HUES6 (cell line): ENCODE measurements at regions not wholly inside any gene's neighbourhood (a gene's known extent, or its start where the extent isn't known, plus 50 kb on each side); places are given as distances from the start of the nearest gene placed in this dataset.
A peak's percentile ranks its signal among the peaks of the same experiment; 100 is the strongest.
"Not testable (repeated sequence)": the region's sequence is repeated elsewhere in the genome, so short reads cannot be mapped to it uniquely, and the experiment has no call there.

Source experiments
- H3K27ac ChIP-seq: 2 replicates; pipeline ENCODE4 v1.7.0; 2013; ENCODE audit warnings: low read depth, mild to moderate bottlenecking, low read length, inconsistent platforms
- H3K27me3 ChIP-seq: 2 replicates; pipeline ENCODE4 v1.6.1; 2013; ENCODE audit warnings: low read length; ENCODE audit not compliant: control insufficient read depth, insufficient read depth
- H3K36me3 ChIP-seq: 2 replicates; pipeline ENCODE4 v1.6.1; 2013; ENCODE audit warnings: low read length; ENCODE audit not compliant: control insufficient read depth, insufficient read depth
- H3K4me1 ChIP-seq: 2 replicates; pipeline ENCODE4 v1.6.1; 2013; ENCODE audit warnings: low read length; ENCODE audit not compliant: control insufficient read depth, insufficient read depth
- H3K4me3 ChIP-seq: 2 replicates; pipeline ENCODE4 v1.5.1; 2013; ENCODE audit warnings: low read depth, low read length
- H3K9ac ChIP-seq: one replicate; pipeline ENCODE4 v1.6.1; 2013; ENCODE audit warnings: mild to moderate bottlenecking, low read length
- H3K9me3 ChIP-seq: 2 replicates; pipeline ENCODE4 v1.6.1; 2013; ENCODE audit warnings: low read depth, low read length; ENCODE audit not compliant: control insufficient read depth, insufficient read depth

- H3K27ac ChIP-seq = peak overlapping the region; percentile 32; the same call in 1 of the 2 replicates
- H3K9me3 ChIP-seq, H3K36me3 ChIP-seq, H3K4me3 ChIP-seq, H3K9ac ChIP-seq, H3K27me3 ChIP-seq: not testable (repeated sequence)
- H3K4me1 ChIP-seq = peaks cover 52% of the 10 kb centered on the region
These were observed 138.6 kb downstream of the SOX4 start for GRCh38 chr6:21732032-21732730.

GRCh38 chr6:21732731-21733130 lies 139.2 kb downstream of the SOX4 start:
- Histone ChIP-seq H3K27ac (no peak overlapping the region), H3K9me3 (no peaks in the 10 kb centered on the region), H3K9ac (no peak overlapping the region), H3K4me1 (peaks cover 58% of the 10 kb centered on the region), H3K27me3 (no peaks in the 10 kb centered on the region), H3K4me3 (no peak overlapping the region), H3K36me3 (peaks cover 4% of the 10 kb centered on the region; the same call in 1 of the 2 replicates)

GRCh38 chr6:21733311-21733710 lies 139.8 kb downstream of the SOX4 start:
- Histone ChIP-seq H3K4me1 (peaks cover 63% of the 10 kb centered on the region), H3K4me3 (no peak overlapping the region), H3K9ac (no peak overlapping the region), H3K36me3 (no peaks in the 10 kb centered on the region), H3K27me3 (no peaks in the 10 kb centered on the region), H3K27ac (0 out of 2 replicates have a peak overlapping the region, but pooled peaks have one; percentile 45), H3K9me3 (no peaks in the 10 kb centered on the region)

GRCh38 chr6:21734204-21734603 lies 140.7 kb downstream of the SOX4 start:
- Histone ChIP-seq H3K4me3 (no peak overlapping the region), H3K27ac (no peak overlapping the region), H3K9me3 (no peaks in the 10 kb centered on the region), H3K9ac (no peak overlapping the region), H3K27me3 (no peaks in the 10 kb centered on the region), H3K4me1 (peaks cover 72% of the 10 kb centered on the region), H3K36me3 (no peaks in the 10 kb centered on the region)

- H3K9me3 ChIP-seq = no peaks in the 10 kb centered on the region
- no peak overlapping the region for H3K27ac ChIP-seq
- H3K27me3 ChIP-seq = no peaks in the 10 kb centered on the region
- no peak overlapping the region for H3K4me3 ChIP-seq
- H3K9ac ChIP-seq = no peak overlapping the region
- peaks cover 78% of the 10 kb centered on the region for H3K4me1 ChIP-seq
- H3K36me3 ChIP-seq = no peaks in the 10 kb centered on the region
These were observed 144.9 kb downstream of the SOX4 start for GRCh38 chr6:21738180-21739094.

GRCh38 chr6:21739241-21739640 lies 145.7 kb downstream of the SOX4 start:
- Histone ChIP-seq H3K9ac (no peak overlapping the region), H3K27ac (no peak overlapping the region), H3K36me3 (no peaks in the 10 kb centered on the region), H3K4me1 (peaks cover 72% of the 10 kb centered on the region), H3K4me3 (peak overlapping the region; percentile 40; the same call in 1 of the 2 replicates), H3K27me3 (no peaks in the 10 kb centered on the region), H3K9me3 (no peaks in the 10 kb centered on the region)

GRCh38 chr6:21739838-21740237 lies 146.3 kb downstream of the SOX4 start:
- no peaks in the 10 kb centered on the region for H3K36me3 ChIP-seq
- H3K4me1 ChIP-seq = peaks cover 72% of the 10 kb centered on the region
- H3K27ac ChIP-seq = peak overlapping the region; percentile 96; the same call in 1 of the 2 replicates
- H3K4me3 ChIP-seq = peak overlapping the region; percentile 40; the same call in 1 of the 2 replicates
- H3K9ac ChIP-seq = peak overlapping the region; percentile 18
- no peaks in the 10 kb centered on the region for H3K27me3 ChIP-seq
- H3K9me3 ChIP-seq = no peaks in the 10 kb centered on the region

- Histone ChIP-seq H3K4me1 (peaks cover 73% of the 10 kb centered on the region), H3K9me3 (no peaks in the 10 kb centered on the region), H3K4me3 (peak overlapping the region; percentile 40), H3K9ac (peak overlapping the region; percentile 18), H3K27ac (peak overlapping the region; percentile 96), H3K36me3 (no peaks in the 10 kb centered on the region), H3K27me3 (no peaks in the 10 kb centered on the region)
These were observed 147.0 kb downstream of the SOX4 start for GRCh38 chr6:21740376-21741124.

GRCh38 chr6:21741221-21742109 lies 147.9 kb downstream of the SOX4 start:
- peak overlapping the region; percentile 70 for H3K9ac ChIP-seq
- no peaks in the 10 kb centered on the region for H3K36me3 ChIP-seq
- H3K9me3 ChIP-seq = no peaks in the 10 kb centered on the region
- H3K27me3 ChIP-seq = no peaks in the 10 kb centered on the region
- H3K4me1 ChIP-seq = peaks cover 69% of the 10 kb centered on the region
- peak overlapping the region; percentile 96 for H3K27ac ChIP-seq
- peak overlapping the region; percentile 40 for H3K4me3 ChIP-seq

- no peaks in the 10 kb centered on the region for H3K36me3 ChIP-seq
- H3K27ac ChIP-seq = peak overlapping the region; percentile 96
- no peaks in the 10 kb centered on the region for H3K9me3 ChIP-seq
- H3K4me1 ChIP-seq = peaks cover 71% of the 10 kb centered on the region
- H3K9ac ChIP-seq = peak overlapping the region; percentile 70
- H3K4me3 ChIP-seq = peak overlapping the region; percentile 40
- no peaks in the 10 kb centered on the region for H3K27me3 ChIP-seq
These were observed 148.7 kb downstream of the SOX4 start for GRCh38 chr6:21742238-21742660.
